AG04449 (cell line): ENCODE measurements at regions not wholly inside any gene's neighbourhood (a gene's known extent, or its start where the extent isn't known, plus 50 kb on each side); places are given as distances from the start of the nearest gene placed in this dataset.

Experiments
- CTCF ChIA-PET: fragments of 350-600 bp; formaldehyde crosslinking; extraction: SDS; loops from one replicate; lab custom pipeline; 2021; ENCODE audit warnings: antibody characterized with exemption; lab: Yijun Ruan, JAX
- POLR2A ChIA-PET: fragments of 400-600, 350-600 bp; formaldehyde crosslinking; extraction: SDS; loops from one replicate; lab custom pipeline; 2020; ENCODE audit warnings: antibody characterized with exemption, inconsistent platforms; lab: Yijun Ruan, JAX
- DNase-seq: peaks from one replicate; pipeline ENCODE4 v3.0.0-alpha.2; 2010; ENCODE audit warnings: low read depth, low spot score
- H3K4me3 ChIP-seq: 2 replicates; pipeline ENCODE4 v1.5.1; 2011; ENCODE audit warnings: low read depth, mild to moderate bottlenecking, control low read depth, low read length
- TF ChIP-seq, protein P1 (sequence below): IDR thresholded peaks from one replicate; pipeline ENCODE4 v1.5.1; 2011; ENCODE audit warnings: mild to moderate bottlenecking, moderate library complexity, low read length, control low read depth, inconsistent platforms; ENCODE audit not compliant: insufficient read depth; ENCODE audit errors: missing control alignments

DNA sequence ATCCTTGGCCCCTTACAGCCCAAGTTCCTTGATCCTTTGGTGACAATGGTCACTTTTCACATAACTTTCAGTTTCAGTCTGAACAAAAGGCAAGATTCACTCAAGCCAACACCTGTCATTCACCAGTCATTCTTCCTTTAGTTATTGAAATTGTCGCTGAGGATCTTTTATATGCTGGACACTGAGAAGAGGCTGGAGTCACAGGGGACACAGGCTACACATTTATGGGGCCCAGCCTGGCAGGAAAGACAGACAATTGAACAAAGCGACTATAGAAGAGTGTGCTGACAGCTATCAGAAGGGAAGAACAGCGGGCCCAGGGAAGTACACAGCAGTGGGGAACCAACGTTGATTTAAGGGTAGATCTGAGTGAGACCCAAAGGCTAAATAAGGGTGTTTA is 69.8 kb upstream of the PROK2 start:
- ChIA-PET POLR2A (no interaction called here), CTCF (interaction anchor here (0.6 to 1.2 kb wide), 2 partner anchors 21 to 967 kb away, joined by 3 to 4 read pairs; no protein-coding TSS in a partner anchor)

DNA sequence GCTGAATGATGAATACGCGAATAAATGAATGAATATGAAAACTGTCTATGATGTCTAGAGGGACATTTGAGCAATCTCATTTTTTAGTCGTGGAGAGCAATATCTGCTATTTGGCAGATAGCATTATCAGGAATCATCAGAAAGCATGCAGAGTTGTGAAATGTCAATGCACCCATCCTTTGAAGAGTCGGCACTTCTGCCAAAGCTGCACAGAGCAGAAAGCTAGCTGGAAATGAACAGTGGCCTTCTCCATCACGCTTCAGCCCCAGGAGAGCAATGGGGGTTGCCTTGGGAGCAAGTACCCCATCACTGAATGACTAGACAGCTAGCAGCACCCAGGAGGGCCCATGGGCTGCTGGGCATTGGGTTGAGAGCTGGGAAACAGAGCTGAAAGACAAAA is 69.1 kb upstream of the PROK2 start:
- DNase-seq = no peak
- CTCF ChIA-PET = interaction anchor here (0.6 to 1.2 kb wide), 2 partner anchors 21 to 968 kb away, joined by 3 to 4 read pairs; no protein-coding TSS in a partner anchor
- TF ChIP-seq, protein P1, sequence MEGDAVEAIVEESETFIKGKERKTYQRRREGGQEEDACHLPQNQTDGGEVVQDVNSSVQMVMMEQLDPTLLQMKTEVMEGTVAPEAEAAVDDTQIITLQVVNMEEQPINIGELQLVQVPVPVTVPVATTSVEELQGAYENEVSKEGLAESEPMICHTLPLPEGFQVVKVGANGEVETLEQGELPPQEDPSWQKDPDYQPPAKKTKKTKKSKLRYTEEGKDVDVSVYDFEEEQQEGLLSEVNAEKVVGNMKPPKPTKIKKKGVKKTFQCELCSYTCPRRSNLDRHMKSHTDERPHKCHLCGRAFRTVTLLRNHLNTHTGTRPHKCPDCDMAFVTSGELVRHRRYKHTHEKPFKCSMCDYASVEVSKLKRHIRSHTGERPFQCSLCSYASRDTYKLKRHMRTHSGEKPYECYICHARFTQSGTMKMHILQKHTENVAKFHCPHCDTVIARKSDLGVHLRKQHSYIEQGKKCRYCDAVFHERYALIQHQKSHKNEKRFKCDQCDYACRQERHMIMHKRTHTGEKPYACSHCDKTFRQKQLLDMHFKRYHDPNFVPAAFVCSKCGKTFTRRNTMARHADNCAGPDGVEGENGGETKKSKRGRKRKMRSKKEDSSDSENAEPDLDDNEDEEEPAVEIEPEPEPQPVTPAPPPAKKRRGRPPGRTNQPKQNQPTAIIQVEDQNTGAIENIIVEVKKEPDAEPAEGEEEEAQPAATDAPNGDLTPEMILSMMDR = no peak
- POLR2A ChIA-PET = no interaction called here
- no peak overlapping the region for H3K4me3 ChIP-seq

More for the DNA sequence above, 69.8 kb upstream of the PROK2 start:
- TF ChIP-seq, protein P1 = no peak
- DNase-seq = no peak
- no peak overlapping the region for H3K4me3 ChIP-seq

DNA sequence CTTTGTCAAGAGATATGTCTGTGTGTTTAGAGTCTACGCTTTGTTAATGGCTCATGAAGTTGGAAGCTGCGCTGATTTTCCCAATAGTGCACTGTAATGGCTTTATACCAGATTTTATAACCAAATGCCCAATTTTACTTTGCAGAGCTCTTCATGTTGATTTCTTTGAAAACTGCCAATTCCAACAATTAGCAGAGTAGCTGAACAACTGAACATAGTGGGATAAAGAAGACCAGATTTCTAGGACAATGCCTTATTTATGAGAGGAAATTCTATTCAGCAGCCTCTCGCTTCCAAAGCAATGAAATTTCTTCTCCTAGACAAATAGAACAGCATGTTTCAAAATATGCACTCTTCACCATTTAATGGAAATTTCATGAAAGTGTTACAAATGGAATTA is 66.9 kb upstream of the PROK2 start:
- TF ChIP-seq, protein P1 = no peak
- ChIA-PET POLR2A (no interaction called here), CTCF (no interaction called here)
- no peak overlapping the region for H3K4me3 ChIP-seq
- DNase-seq = no peak

DNA sequence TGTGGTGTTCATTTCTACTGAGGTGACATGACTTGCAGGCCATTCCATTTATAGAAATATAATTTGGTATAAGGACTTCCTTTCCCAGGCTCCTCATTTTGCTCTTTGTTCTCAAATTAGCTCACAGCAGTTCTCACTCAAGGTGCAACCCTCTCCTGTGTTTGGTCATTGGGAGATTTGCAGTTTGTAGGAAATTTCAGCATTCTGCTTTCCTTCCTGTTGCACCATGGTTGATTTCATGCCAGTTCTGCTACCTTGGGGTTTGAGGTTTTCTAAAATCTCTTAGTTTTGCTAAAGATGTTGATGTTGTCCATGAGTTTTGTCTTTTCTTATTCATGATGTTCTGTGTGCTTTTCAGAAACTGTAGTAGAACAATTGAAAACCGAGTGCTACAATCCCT is 65.7 kb upstream of the PROK2 start:
- TF ChIP-seq, protein P1 = no peak
- ChIA-PET CTCF (no interaction called here), POLR2A (no interaction called here)
- H3K4me3 ChIP-seq = no peak overlapping the region
- DNase-seq = no peak

DNA sequence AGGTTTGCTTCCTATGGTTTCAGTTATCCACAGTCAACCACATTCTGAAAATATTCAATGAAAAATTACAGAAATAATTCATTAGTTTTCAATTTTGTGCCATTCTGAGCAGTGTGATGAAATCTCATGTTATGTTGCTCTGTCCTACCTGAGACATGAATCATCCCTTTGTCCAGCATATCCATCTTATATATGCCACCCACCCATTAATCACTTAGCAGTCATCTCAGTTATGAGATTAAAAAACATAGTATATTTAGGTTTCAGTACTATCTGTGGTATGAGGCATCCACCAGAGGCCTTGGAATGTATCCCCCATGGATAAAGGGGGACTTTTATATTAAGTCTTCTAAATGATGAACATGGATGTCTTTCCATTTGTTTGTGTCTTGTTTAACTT is 64.7 kb upstream of the PROK2 start:
- TF ChIP-seq, protein P1 = no peak
- CTCF ChIA-PET = no interaction called here
- H3K4me3 ChIP-seq = no peak overlapping the region
- POLR2A ChIA-PET = no interaction called here
- no peak for DNase-seq

DNA sequence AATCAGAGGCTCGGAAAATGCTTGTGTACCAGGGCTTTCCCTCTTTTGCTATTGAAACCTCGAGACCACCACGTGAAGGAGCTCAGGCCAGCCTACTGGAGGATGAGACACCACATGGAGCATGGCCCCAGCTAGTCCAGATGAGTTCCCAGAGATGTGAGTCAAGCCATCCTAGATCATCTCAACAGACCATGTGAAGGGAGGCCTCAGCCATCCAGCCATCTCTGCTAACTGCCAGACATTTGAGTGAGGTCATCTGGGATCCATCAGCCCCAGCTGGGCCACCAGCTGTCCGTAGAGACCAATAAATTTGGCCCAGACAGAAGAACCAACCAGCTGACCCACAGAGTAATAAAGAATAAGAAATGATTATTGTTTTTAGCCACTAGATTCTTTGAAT is 62.8 kb upstream of the PROK2 start:
- CTCF ChIA-PET = no interaction called here
- H3K4me3 ChIP-seq = no peak overlapping the region
- POLR2A ChIA-PET = no interaction called here
- no peak for DNase-seq
- TF ChIP-seq, protein P1 = no peak
